Esophagus (tissue), 2 donors: ENCODE measurements at regions not wholly inside any gene's neighbourhood (a gene's known extent, or its start where the extent isn't known, plus 50 kb on each side); places are given as distances from the start of the nearest gene placed in this dataset.

ENCODE experiments used
- H3K27ac ChIP-seq, 2 donors: one replicate each; pipeline ENCODE4 v1.5.1; 2013; ENCODE audit warnings: low read depth in 2 of 2, mild to moderate bottlenecking in 2 of 2, inconsistent platforms in 1 of 2, low read length in 1 of 2, moderate library complexity in 1 of 2
- H3K27me3 ChIP-seq, 2 donors: one replicate each; pipeline ENCODE4 v1.6.1; 2013; ENCODE audit warnings: low read length in 2 of 2, control low read depth in 1 of 2, mild to moderate bottlenecking in 1 of 2; ENCODE audit not compliant: insufficient read depth in 2 of 2, control insufficient read depth in 1 of 2
- H3K36me3 ChIP-seq, 2 donors: one replicate each; pipeline ENCODE4 v1.6.1; 2013; ENCODE audit warnings: low read length in 1 of 2; ENCODE audit not compliant: control insufficient read depth in 2 of 2, insufficient read depth in 2 of 2
- H3K4me1 ChIP-seq, 2 donors: one replicate each; pipeline ENCODE4 v1.6.1; 2013; ENCODE audit warnings: low read length in 1 of 2; ENCODE audit not compliant: control insufficient read depth in 2 of 2, insufficient read depth in 2 of 2
- H3K4me3 ChIP-seq, 2 donors: one replicate each; pipeline ENCODE4 v1.5.1; 2013; ENCODE audit warnings: low read length in 2 of 2, mild to moderate bottlenecking in 2 of 2, low read depth in 1 of 2, moderate library complexity in 1 of 2
- H3K9me3 ChIP-seq, 2 donors: one replicate each; pipeline ENCODE4 v1.6.1; 2013; ENCODE audit warnings: mild to moderate bottlenecking in 2 of 2, low read depth in 1 of 2, low read length in 1 of 2, moderate library complexity in 1 of 2; ENCODE audit not compliant: control insufficient read depth in 2 of 2, insufficient read depth in 1 of 2
- WGBS, 2 donors: extraction: QIAGEN DNeasy Blood & Tissue Kit; methylation state at CpG; one replicate each; pipeline ENCODE4 v1.1.7; 2013; 5-methylcytosine and 5-hydroxymethylcytosine counted together
- donor health status: healthy with polysubstance abuse.
- donor health status: Bipolar disorder and iron deficiency.

GRCh38 chr5:90308787-90309585, 100.6 kb downstream of the CETN3 start:
- H3K9me3 ChIP-seq, result no peaks in the 10 kb centered on the region
- H3K4me1 ChIP-seq, result no peaks in the 10 kb centered on the region
- no peak overlapping the region for H3K27ac ChIP-seq
- H3K27me3 ChIP-seq, result no peaks in the 10 kb centered on the region
- H3K4me3 ChIP-seq, result no peak overlapping the region
- 53 to 55% methylated on average over 4 of the region's 4 CpGs for WGBS, 2 donors
- no peaks in the 10 kb centered on the region for H3K36me3 ChIP-seq

DNA sequence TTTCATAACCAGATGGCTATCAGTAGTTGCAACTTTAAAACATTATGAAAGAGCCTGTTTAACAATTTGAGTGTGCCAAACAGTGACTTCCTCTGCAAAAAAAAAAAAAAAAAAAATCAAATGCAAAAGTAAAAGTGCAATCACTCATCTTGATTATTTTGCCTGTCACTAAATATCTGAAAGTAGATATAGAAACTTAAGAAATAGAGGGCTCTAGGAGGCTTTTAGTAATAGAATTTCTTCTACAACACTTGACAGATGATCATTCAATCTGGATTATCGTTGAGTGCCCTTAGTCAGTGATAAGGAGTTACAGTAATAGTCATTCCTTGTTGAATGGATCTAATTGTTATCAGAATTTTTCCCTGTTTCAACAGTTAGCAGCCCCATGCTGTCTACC, 101.8 kb downstream of the CETN3 start:
- Histone ChIP-seq H3K9me3 (no peaks in the 10 kb centered on the region), H3K4me1 (no peaks in the 10 kb centered on the region), H3K27me3 (no peaks in the 10 kb centered on the region), H3K27ac (no peak overlapping the region), H3K36me3 (no peaks in the 10 kb centered on the region), H3K4me3 (no peak overlapping the region)
- WGBS, 2 donors, result 27 to 52% methylated on average over 1 of the region's 1 CpG

DNA sequence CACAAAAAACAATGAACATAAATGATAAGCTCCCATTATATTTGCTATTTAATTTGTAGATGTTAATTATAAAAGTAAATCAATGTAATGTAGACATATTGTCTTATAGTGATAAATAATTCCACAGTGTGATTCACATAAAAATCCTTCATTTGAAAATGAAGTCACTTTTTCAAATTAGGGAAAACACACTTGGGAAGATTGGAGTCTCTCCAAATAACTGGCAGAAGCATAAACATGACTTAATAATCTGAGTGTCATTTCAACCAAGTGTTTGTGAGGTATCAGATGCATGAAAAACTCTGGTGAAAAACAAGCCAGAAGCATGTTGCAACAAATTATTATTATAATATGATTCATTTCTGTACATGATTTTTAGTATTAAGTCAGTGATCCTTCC, 102.2 kb downstream of the CETN3 start:
- Histone ChIP-seq H3K27ac (no peak overlapping the region), H3K9me3 (no peaks in the 10 kb centered on the region), H3K4me3 (no peak overlapping the region), H3K36me3 (no peaks in the 10 kb centered on the region), H3K27me3 (no peaks in the 10 kb centered on the region), H3K4me1 (no peaks in the 10 kb centered on the region)

GRCh38 chr5:90306613-90307012, 102.9 kb downstream of the CETN3 start:
- Histone ChIP-seq H3K36me3 (no peaks in the 10 kb centered on the region), H3K27ac (no peak overlapping the region), H3K9me3 (no peaks in the 10 kb centered on the region), H3K4me1 (no peaks in the 10 kb centered on the region), H3K4me3 (no peak overlapping the region), H3K27me3 (no peaks in the 10 kb centered on the region)

DNA sequence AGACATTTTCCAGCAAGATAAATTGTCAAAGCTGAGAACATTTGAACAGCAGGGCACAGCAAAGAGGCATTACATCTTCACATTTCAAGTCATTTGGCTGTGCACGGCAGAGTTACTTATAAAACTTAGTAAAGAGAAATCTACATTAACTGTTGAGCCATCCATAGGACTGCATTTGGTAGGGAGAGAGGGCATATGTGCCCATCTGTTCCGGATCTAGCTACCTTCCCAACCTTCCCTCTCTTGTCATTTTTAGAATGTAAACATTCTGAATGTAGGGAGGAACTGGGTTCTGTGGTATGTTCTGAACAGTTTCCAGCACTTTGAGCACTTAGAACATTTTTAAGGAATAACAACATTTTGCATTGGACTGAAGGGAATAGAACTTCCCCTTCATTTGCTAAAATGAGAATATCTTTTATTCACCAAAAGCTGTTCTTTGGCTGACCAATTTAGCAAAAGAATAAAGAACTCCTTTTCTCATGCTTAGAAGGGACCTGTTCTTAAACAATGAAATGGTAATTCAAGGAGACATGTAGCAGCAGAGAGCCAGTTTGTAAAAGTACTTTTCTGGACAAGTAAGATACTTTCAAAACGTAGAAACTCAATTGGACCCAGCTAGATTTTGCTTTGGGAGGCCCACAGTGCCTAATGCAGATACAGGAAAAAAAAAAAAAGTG, 104.4 kb downstream of the CETN3 start:
- no peak overlapping the region for H3K27ac ChIP-seq

GRCh38 chr5:90301248-90301647, 108.3 kb downstream of the CETN3 start:
- no peak overlapping the region for H3K27ac ChIP-seq
- no peaks in the 10 kb centered on the region for H3K9me3 ChIP-seq
- H3K4me1 ChIP-seq, result no peaks in the 10 kb centered on the region
- 64 to 69% methylated on average over 2 of the region's 2 CpGs for WGBS, 2 donors
- H3K36me3 ChIP-seq, result no peaks in the 10 kb centered on the region
- no peak overlapping the region for H3K4me3 ChIP-seq
- H3K27me3 ChIP-seq, result no peaks in the 10 kb centered on the region

More for the DNA sequence above, 104.4 kb downstream of the CETN3 start:
- Histone ChIP-seq H3K9me3 (no peaks in the 10 kb centered on the region), H3K36me3 (no peaks in the 10 kb centered on the region), H3K27me3 (no peaks in the 10 kb centered on the region), H3K4me3 (no peak overlapping the region), H3K4me1 (no peaks in the 10 kb centered on the region)
- WGBS, 2 donors, result 43 to 45% methylated on average over 3 of the region's 3 CpGs

DNA sequence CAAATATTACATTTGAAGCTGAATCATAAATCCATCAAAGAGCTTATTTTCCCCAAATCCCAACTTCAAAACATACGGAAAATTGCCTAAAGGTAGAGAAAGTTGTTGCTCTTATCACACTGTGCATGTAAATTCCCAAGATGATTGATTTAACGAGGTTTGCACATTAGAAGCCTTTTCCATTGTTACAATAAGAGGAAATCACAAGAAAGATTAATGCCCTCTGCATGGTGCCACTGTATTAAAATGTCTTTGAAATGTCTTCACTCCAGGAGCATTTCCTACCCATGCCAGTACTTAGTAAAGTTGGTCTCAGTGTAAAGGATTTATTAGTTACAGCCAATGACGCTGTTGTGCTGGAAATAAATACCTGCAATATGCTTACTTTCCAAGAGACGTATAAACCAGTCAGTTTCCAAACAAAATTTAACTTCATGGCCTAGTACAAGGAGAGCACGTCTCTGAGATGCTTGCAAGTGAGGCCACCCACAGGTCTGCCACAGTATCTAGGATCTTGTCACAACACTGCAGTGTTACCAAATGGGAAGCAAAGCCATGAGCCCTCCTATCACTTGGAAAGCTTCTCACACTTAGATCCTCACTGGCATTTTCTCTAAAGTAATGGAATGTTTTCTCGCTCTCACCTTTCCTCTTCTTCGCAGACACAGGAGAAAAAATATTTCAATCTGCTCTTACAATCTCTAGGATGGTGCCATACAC, 112.4 kb downstream of the CETN3 start:
- Histone ChIP-seq H3K4me3 (no peak overlapping the region), H3K27me3 (no peaks in the 10 kb centered on the region), H3K9me3 (no peaks in the 10 kb centered on the region), H3K4me1 (no peaks in the 10 kb centered on the region), H3K36me3 (no peaks in the 10 kb centered on the region), H3K27ac (no peak overlapping the region)
- WGBS, 2 donors, result 62 to 67% methylated on average over 7 of the region's 7 CpGs

DNA sequence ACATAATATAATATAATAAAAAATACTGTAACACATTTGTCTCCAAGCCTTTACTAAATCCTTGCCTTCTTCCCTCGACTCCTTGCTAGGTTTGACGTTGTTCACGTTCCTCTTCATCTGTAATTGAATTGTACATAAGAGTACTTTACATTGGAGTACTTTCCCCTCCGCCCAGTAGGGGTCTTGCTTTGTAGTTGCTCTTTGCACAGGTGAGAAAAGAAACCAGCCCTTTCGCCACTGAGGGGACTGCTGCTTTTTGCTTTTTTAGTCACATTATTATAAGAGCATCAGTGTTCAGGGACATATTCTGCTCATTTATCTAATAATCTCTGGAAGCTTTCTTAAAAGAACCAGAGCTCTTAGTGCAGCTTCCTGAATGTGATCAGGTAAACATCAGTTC, 115.0 kb downstream of the CETN3 start:
- no peak overlapping the region for H3K27ac ChIP-seq
- no peaks in the 10 kb centered on the region for H3K27me3 ChIP-seq
- no peak overlapping the region for H3K4me3 ChIP-seq
- H3K4me1 ChIP-seq, result no peaks in the 10 kb centered on the region
- WGBS, 2 donors, result 80 to 87% methylated on average over 5 of the region's 5 CpGs
- H3K36me3 ChIP-seq, result no peaks in the 10 kb centered on the region
- H3K9me3 ChIP-seq, result no peaks in the 10 kb centered on the region

GRCh38 chr5:90293931-90294330, 115.6 kb downstream of the CETN3 start:
- H3K4me1 ChIP-seq, result no peaks in the 10 kb centered on the region
- H3K4me3 ChIP-seq, result no peak overlapping the region
- no peaks in the 10 kb centered on the region for H3K36me3 ChIP-seq
- no peaks in the 10 kb centered on the region for H3K27me3 ChIP-seq
- 69 to 81% methylated on average over 2 of the region's 2 CpGs for WGBS, 2 donors
- no peaks in the 10 kb centered on the region for H3K9me3 ChIP-seq
- H3K27ac ChIP-seq, result no peak overlapping the region
